Heart right ventricle (tissue), 16 donors: ENCODE measurements at regions not wholly inside any gene's neighbourhood (a gene's known extent, or its start where the extent isn't known, plus 50 kb on each side); places are given as distances from the start of the nearest gene placed in this dataset.

Experiments
- ATAC-seq, 8 donors: fragments of 200-7000 bp; cut with Tn5 transposase; one replicate each; pipeline ENCODE4 v1.9.1; 2020; ENCODE audit warnings: mild to moderate bottlenecking in 8 of 8, moderate library complexity in 8 of 8, moderate number of reproducible peaks in 1 of 8
- DNase-seq, 2 donors: peaks; one replicate each; pipeline ENCODE4 v3.0.0-alpha.2; 2020
- H3K27ac ChIP-seq, 10 donors: fragments of 200-600 bp; sonication (generic) in 2 of 10; one replicate each; pipeline versions ENCODE4 v1.5.0 to v1.8.0; 2020 to 2022; ENCODE audit warnings: mild to moderate bottlenecking in 3 of 10
- H3K27me3 ChIP-seq, 7 donors: fragments of 200-600 bp; one replicate each; pipeline ENCODE4 v1.8.0; 2021 to 2022; ENCODE audit warnings: mild to moderate bottlenecking in 2 of 7
- H3K36me3 ChIP-seq, 9 donors: fragments of 200-600 bp; sonication (generic) in 1 of 9; one replicate each; pipeline versions ENCODE4 v1.5.0 to v1.8.0; 2020 to 2022; ENCODE audit warnings: mild to moderate bottlenecking in 2 of 9
- H3K4me1 ChIP-seq, 9 donors: fragments of 200-600 bp; sonication (generic) in 1 of 9; one replicate each; pipeline versions ENCODE4 v1.5.0 to v1.8.0; 2020 to 2022; ENCODE audit warnings: mild to moderate bottlenecking in 4 of 9
- H3K4me3 ChIP-seq, 10 donors: fragments of 200-600 bp; sonication (generic) in 2 of 10; one replicate each; pipeline versions ENCODE4 v1.5.0 to v1.8.0; 2020 to 2022; ENCODE audit warnings: mild to moderate bottlenecking in 7 of 10, moderate library complexity in 2 of 10
- H3K9me3 ChIP-seq, 11 donors: fragments of 200-600 bp in 10 of 11; sonication (generic) in 2 of 11; one replicate each; pipeline versions ENCODE4 v1.5.0 to v1.8.0; 2013 to 2022; ENCODE audit warnings: mild to moderate bottlenecking in 2 of 11, control low read depth in 1 of 11, moderate library complexity in 1 of 11
- CTCF ChIP-seq, 9 donors: fragments of 200-600 bp; sonication (generic) in 2 of 9; IDR thresholded peaks; one replicate each; pipeline versions ENCODE4 v1.5.0 to v1.8.0; 2021 to 2022; ENCODE audit warnings: antibody characterized with exemption in 9 of 9, mild to moderate bottlenecking in 5 of 9, moderate library complexity in 1 of 9
- WGBS, 2 donors: extraction: QIAGEN DNeasy Blood & Tissue Kit; methylation state at CpG; one replicate each; pipeline ENCODE4 v1.1.7; 2013; ENCODE audit warnings: inconsistent platforms in 1 of 2; 5-methylcytosine and 5-hydroxymethylcytosine counted together
- intact Hi-C, 10 donors: fragments of 100-400 bp; cut with DNase I; formaldehyde crosslinking; loops; one replicate each; pipeline versions ENCODE4 v1.11.1 to v1.14.2; 2022
- donor health status: Arrhythmogenic right ventricular cardiomyopathy.
- donor health status: ischemic (EF 13 %, LVEDD 7.1; RV severe dilation, severe dysfunction).
- donor health status: healthy with polysubstance abuse.
- donor health status: DM: no; HTN: yes; CAD: no.
- donor health status: DM: no; HTN: no; CAD: no.
- donor health status: ischemic (EF 25% LVEDD 6.9; RV normal size, moderate dysfunction).
- donor health status: ischemic (EF 25% LVEDD 5.7; RV mildly dilated, moderate dysfunction).
- donor health status: healthy.
- donor health status: DM: yes; HTN: yes; CAD: no.
- donor health status: Ischemic cardiomyopathy.
- donor health status: ischemic (EF 35%, LVEDD 5.7; RV mildly dilated, moderate dysfunction).
- donor health status: nonischemic (EF 11% LVEDD 7.7; RV severe dilation, severe dysfunction).
- donor health status: DM: yes; HTN: yes; CAD: no.
- donor health status: PGD.
- donor health status: ischemic (EF 29% LVEDD 5.4; RV normal size, mild dysfunction).
- donor health status: nonischemic (EF 23%, LVEDD 6.1; RV moderate dilation, normal function).

- intact Hi-C loops: no loop called here
- peaks cover 0 to 7% (median 0%) of the 10 kb centered on the region in 9 donors for H3K4me1 ChIP-seq
- DNase-seq (no peak), ATAC-seq (no peak)
- H3K27ac ChIP-seq: no peak overlapping the region
- no peak for TF ChIP-seq CTCF (IDR thresholded peaks at IDR 0.05)
- no peak overlapping the region for H3K4me3 ChIP-seq
- peaks cover 0 to 4% (median 0%) of the 10 kb centered on the region in 11 donors for H3K9me3 ChIP-seq
- H3K36me3 ChIP-seq: no peaks in the 10 kb centered on the region
- no peaks in the 10 kb centered on the region for H3K27me3 ChIP-seq
- 86 to 88% methylated on average over 1 of the region's 1 CpG for WGBS, 2 donors
Observed at GRCh38 chr12:91940826-91941570, 204.6 kb downstream of the BTG1 start.

- no peak for TF ChIP-seq CTCF (IDR thresholded peaks at IDR 0.05)
- Histone ChIP-seq H3K4me1 (peaks cover 0 to 7% (median 0%) of the 10 kb centered on the region in 9 donors), H3K4me3 (no peak overlapping the region), H3K27me3 (no peaks in the 10 kb centered on the region), H3K27ac (no peak overlapping the region), H3K9me3 (peaks cover 0 to 4% (median 0%) of the 10 kb centered on the region in 11 donors), H3K36me3 (no peaks in the 10 kb centered on the region)
- 94 to 95% methylated on average over 1 of the region's 1 CpG for WGBS, 2 donors
- intact Hi-C loops: no loop called here
- DNase-seq (no peak), ATAC-seq (no peak)
Observed at GRCh38 chr12:91940322-91940721, 205.3 kb downstream of the BTG1 start.

- no peak overlapping the region for H3K27ac ChIP-seq
- DNase-seq: no peak
- peaks cover 0 to 4% (median 0%) of the 10 kb centered on the region in 11 donors for H3K9me3 ChIP-seq
- H3K36me3 ChIP-seq: no peaks in the 10 kb centered on the region
- peaks cover 0 to 6% (median 0%) of the 10 kb centered on the region in 9 donors for H3K4me1 ChIP-seq
- ATAC-seq: no peak
- intact Hi-C loops: no loop called here
- 100% methylated on average over 1 of the region's 1 CpG for WGBS, 2 donors
- H3K4me3 ChIP-seq: no peak overlapping the region
- no peaks in the 10 kb centered on the region for H3K27me3 ChIP-seq
- no peak for TF ChIP-seq CTCF (IDR thresholded peaks at IDR 0.05)
Observed at GRCh38 chr12:91937706-91938105, 207.9 kb downstream of the BTG1 start.

- DNase-seq: no peak
- intact Hi-C loops: no loop called here
- Histone ChIP-seq H3K36me3 (no peaks in the 10 kb centered on the region), H3K9me3 (peaks cover 0 to 4% (median 0%) of the 10 kb centered on the region in 11 donors), H3K4me3 (no peak overlapping the region), H3K27me3 (no peaks in the 10 kb centered on the region), H3K27ac (no peak overlapping the region), H3K4me1 (peaks cover 0 to 6% (median 0%) of the 10 kb centered on the region in 9 donors)
- ATAC-seq: no peak
- 77 to 89% methylated on average over 1 of the region's 1 CpG for WGBS, 2 donors
- TF ChIP-seq CTCF (IDR thresholded peaks at IDR 0.05): no peak
Observed at GRCh38 chr12:91937009-91937408, 208.6 kb downstream of the BTG1 start.
